ENCODE measurements at regions not wholly inside any gene's neighbourhood (a gene's known extent, or its start where the extent isn't known, plus 50 kb on each side); places are given as distances from the start of the nearest gene placed in this dataset.

GRCh38 chr18:29003194-29003593, 826.3 kb upstream of the CDH2 start (continued):
- no peak for TF ChIP-seq ZNF302 (tag by site-specific recombination; IDR thresholded peaks at IDR 0.05; ENCODE audit: low read depth)
- no peak for TF ChIP-seq ZNF248 (tag by site-specific recombination; IDR thresholded peaks at IDR 0.05)
- TF ChIP-seq ZSCAN5A (tag by site-specific recombination; IDR thresholded peaks at IDR 0.05): no peak
- TF ChIP-seq ZNF518A (tag by site-specific recombination; conservative IDR thresholded peaks at IDR 0.05; ENCODE audit: low read depth): no peak
- TF ChIP-seq ZNF366 (tag by site-specific recombination; conservative IDR thresholded peaks at IDR 0.05): no peak

GRCh38 chr18:29002747-29003146, 825.8 kb upstream of the CDH2 start:
- TF ChIP-seq BCL11A (tag by site-specific recombination; IDR thresholded peaks at IDR 0.05; ENCODE audit: low read depth): no peak
- TF ChIP-seq ZNF660 (tag by site-specific recombination; IDR thresholded peaks at IDR 0.05): no peak
- no peak for TF ChIP-seq ZNF776 (tag by site-specific recombination; IDR thresholded peaks at IDR 0.05; ENCODE audit: borderline replicate concordance)
- TF ChIP-seq ZNF792 (tag by site-specific recombination; IDR thresholded peaks at IDR 0.05): no peak
- no peak for TF ChIP-seq WT1 (tag by site-specific recombination; IDR thresholded peaks at IDR 0.05)
- TF ChIP-seq HOXC10 (CRISPR knock-in tag; IDR thresholded peaks at IDR 0.05): no peak
- TF ChIP-seq ZNF16 (tag by site-specific recombination; IDR thresholded peaks at IDR 0.05; ENCODE audit: low read depth): no peak
- TF ChIP-seq ZNF280C (tag by site-specific recombination; IDR thresholded peaks at IDR 0.05): no peak
- no peak for TF ChIP-seq ZSCAN18 (tag by site-specific recombination; IDR thresholded peaks at IDR 0.05)
- TF ChIP-seq SETDB1 (IDR thresholded peaks at IDR 0.05; ENCODE audit: insufficient read length, low read length): no peak
- TF ChIP-seq SCRT2 (tag by site-specific recombination; IDR thresholded peaks at IDR 0.05): no peak
- no peak for TF ChIP-seq ZNF768 (tag by site-specific recombination; IDR thresholded peaks at IDR 0.05)
- no peak for TF ChIP-seq KLF17 (tag by site-specific recombination; IDR thresholded peaks at IDR 0.05)
- no peak for TF ChIP-seq FEZF1 (tag by site-specific recombination; IDR thresholded peaks at IDR 0.05)
- TF ChIP-seq ZNF140 (tag by site-specific recombination; IDR thresholded peaks at IDR 0.05): no peak
- Histone ChIP-seq H3K9me3 (ENCODE audit: control insufficient read depth, insufficient read depth, low read depth, low read length) (no peaks in the 10 kb centered on the region), H3K4me3 (ENCODE audit: low read depth, low read length) (no peak overlapping the region), H3K27ac (ENCODE audit: extremely low read depth, low read depth, low read length) (no peak overlapping the region), H3K36me3 (ENCODE audit: control insufficient read depth in 2 of 2, insufficient read depth in 1 of 2, low read length in 2 of 2) (no peaks in the 10 kb centered on the region), H3K4me1 (ENCODE audit: control insufficient read depth, insufficient read depth, low read length) (no peaks in the 10 kb centered on the region)
- POLR2A ChIA-PET: no interaction called here
- CTCF ChIA-PET: no interaction called here
